ENCODE measurements at regions not wholly inside any gene's neighbourhood (a gene's known extent, or its start where the extent isn't known, plus 50 kb on each side); places are given as distances from the start of the nearest gene placed in this dataset.

DNA sequence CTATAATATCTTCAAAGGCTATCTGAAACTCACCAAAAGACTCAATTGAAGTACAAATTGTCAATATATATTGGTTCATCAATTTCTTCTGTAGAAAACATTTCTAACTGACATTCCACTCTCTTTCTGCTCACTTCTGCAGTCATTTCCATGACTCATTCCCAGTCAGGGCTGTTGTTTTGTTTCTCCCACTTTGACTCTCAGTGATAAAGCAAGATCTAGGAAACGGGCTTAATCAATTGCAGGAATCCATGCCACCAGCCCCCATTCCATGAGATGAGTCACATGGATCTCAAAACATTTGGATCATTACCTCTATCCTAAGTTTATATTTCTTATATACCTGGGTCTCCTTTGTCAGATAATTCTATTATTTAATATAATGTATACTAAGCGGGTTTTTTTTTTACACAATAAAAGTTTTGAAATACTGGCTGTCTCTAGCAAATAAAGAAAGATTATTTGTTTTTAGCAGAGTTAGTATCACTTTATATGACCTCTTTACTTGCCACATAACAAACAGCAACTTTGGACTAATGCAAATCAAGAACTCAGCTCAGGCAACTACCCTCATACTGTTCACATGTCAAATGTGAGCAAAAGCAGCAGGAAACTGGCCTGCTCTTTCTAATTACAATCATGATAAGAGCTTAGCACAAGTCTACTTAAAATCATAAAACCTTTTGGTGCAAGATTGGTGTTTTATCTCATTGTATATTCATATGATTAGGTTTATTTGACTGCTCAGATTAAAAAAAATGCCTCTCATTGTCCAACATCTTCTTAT is 251.1 kb upstream of the PIK3C3 start:
- no peak overlapping the region for H3K4me3 ChIP-seq (ENCODE audit: low read depth, low read length)
- no peak for DNase-seq (ENCODE audit: low read depth)
- TF ChIP-seq, protein P1, sequence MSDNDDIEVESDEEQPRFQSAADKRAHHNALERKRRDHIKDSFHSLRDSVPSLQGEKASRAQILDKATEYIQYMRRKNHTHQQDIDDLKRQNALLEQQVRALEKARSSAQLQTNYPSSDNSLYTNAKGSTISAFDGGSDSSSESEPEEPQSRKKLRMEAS (IDR thresholded peaks at IDR 0.05; ENCODE audit: low read depth, low read length), result no peak
- TF ChIP-seq, protein P2, sequence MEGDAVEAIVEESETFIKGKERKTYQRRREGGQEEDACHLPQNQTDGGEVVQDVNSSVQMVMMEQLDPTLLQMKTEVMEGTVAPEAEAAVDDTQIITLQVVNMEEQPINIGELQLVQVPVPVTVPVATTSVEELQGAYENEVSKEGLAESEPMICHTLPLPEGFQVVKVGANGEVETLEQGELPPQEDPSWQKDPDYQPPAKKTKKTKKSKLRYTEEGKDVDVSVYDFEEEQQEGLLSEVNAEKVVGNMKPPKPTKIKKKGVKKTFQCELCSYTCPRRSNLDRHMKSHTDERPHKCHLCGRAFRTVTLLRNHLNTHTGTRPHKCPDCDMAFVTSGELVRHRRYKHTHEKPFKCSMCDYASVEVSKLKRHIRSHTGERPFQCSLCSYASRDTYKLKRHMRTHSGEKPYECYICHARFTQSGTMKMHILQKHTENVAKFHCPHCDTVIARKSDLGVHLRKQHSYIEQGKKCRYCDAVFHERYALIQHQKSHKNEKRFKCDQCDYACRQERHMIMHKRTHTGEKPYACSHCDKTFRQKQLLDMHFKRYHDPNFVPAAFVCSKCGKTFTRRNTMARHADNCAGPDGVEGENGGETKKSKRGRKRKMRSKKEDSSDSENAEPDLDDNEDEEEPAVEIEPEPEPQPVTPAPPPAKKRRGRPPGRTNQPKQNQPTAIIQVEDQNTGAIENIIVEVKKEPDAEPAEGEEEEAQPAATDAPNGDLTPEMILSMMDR (IDR thresholded peaks at IDR 0.05; ENCODE audit: low read depth, low read length), result no peak
- TF ChIP-seq POLR2A (IDR thresholded peaks at IDR 0.05; ENCODE audit: extremely low read depth, insufficient read length), result no peak
- no peak for TF ChIP-seq MYC (IDR thresholded peaks at IDR 0.05; ENCODE audit: low read depth, low read length)

DNA sequence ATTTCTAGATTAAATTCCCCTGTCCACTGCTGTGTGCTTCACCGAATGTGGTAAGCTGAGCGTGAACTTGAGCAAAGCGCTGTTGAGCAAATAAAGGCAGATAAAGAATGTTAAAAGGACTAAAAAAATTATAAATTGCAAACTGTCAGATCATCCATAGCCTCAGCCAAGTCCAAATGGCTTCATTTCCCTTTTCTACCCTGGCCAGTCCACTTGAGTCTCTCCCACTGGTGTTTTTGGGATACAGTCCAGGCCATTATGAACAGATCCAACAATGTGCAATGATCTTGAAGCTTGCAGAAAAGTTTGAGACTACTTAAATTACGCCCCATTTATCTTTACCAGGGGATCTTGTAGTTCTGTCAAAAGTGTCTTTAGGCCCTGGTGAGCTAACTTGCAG is 254.6 kb upstream of the PIK3C3 start:
- no peak for DNase-seq (ENCODE audit: low read depth)
- no peak for TF ChIP-seq POLR2A (IDR thresholded peaks at IDR 0.05; ENCODE audit: extremely low read depth, insufficient read length)
- TF ChIP-seq, protein P1 (IDR thresholded peaks at IDR 0.05; ENCODE audit: low read depth, low read length), result no peak
- TF ChIP-seq, protein P2 (IDR thresholded peaks at IDR 0.05; ENCODE audit: low read depth, low read length), result no peak
- no peak for TF ChIP-seq MYC (IDR thresholded peaks at IDR 0.05; ENCODE audit: low read depth, low read length)
- no peak overlapping the region for H3K4me3 ChIP-seq (ENCODE audit: low read depth, low read length)

DNA sequence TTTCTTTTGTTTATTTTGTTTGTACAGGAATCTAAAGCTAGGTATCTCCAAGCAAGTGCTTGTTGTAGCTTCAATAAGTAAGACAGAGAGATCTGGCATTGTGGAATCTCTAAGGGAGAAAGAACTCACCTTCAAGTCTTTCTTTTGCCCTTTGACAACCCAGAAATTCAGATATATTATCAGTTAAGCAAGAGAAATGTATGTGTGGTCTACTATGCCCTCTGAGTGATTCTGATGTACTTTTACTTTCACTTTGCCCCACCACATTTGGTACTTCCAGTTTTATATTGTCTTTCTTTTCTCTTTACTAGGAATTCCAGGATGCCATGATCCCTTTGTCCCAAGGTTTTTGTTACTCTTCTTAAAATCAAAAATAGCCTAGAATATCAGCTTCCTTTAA is 259.6 kb upstream of the PIK3C3 start:
- no peak for DNase-seq (ENCODE audit: low read depth)
- TF ChIP-seq, protein P2 (IDR thresholded peaks at IDR 0.05; ENCODE audit: low read depth, low read length), result no peak
- TF ChIP-seq, protein P1 (IDR thresholded peaks at IDR 0.05; ENCODE audit: low read depth, low read length), result no peak
- no peak for TF ChIP-seq MYC (IDR thresholded peaks at IDR 0.05; ENCODE audit: low read depth, low read length)
- TF ChIP-seq POLR2A (IDR thresholded peaks at IDR 0.05; ENCODE audit: extremely low read depth, insufficient read length), result no peak
- no peak overlapping the region for H3K4me3 ChIP-seq (ENCODE audit: low read depth, low read length)

DNA sequence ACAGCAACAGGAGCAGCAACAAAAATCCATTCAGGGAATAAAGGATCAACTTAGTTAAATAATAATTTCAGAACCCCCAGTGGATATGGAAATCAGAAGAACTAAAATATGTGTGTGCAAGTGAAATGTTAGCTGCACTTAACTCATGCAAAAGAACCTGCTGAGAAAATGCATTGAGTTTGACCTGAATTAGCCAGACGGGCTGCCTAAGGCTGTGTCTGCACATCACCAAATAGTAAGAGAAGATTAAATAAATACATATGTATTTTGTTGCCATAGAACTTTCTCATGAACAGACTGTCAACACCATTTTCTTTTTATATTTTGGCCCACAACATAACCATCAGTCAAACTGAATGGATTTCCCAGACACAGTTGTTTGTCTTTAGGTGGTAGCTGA is 262.0 kb upstream of the PIK3C3 start:
- no peak for DNase-seq (ENCODE audit: low read depth)
- TF ChIP-seq, protein P2 (IDR thresholded peaks at IDR 0.05; ENCODE audit: low read depth, low read length), result no peak
- TF ChIP-seq MYC (IDR thresholded peaks at IDR 0.05; ENCODE audit: low read depth, low read length), result no peak
- TF ChIP-seq, protein P1 (IDR thresholded peaks at IDR 0.05; ENCODE audit: low read depth, low read length), result no peak
- no peak for TF ChIP-seq POLR2A (IDR thresholded peaks at IDR 0.05; ENCODE audit: extremely low read depth, insufficient read length)
- H3K4me3 ChIP-seq (ENCODE audit: low read depth, low read length), result no peak overlapping the region

DNA sequence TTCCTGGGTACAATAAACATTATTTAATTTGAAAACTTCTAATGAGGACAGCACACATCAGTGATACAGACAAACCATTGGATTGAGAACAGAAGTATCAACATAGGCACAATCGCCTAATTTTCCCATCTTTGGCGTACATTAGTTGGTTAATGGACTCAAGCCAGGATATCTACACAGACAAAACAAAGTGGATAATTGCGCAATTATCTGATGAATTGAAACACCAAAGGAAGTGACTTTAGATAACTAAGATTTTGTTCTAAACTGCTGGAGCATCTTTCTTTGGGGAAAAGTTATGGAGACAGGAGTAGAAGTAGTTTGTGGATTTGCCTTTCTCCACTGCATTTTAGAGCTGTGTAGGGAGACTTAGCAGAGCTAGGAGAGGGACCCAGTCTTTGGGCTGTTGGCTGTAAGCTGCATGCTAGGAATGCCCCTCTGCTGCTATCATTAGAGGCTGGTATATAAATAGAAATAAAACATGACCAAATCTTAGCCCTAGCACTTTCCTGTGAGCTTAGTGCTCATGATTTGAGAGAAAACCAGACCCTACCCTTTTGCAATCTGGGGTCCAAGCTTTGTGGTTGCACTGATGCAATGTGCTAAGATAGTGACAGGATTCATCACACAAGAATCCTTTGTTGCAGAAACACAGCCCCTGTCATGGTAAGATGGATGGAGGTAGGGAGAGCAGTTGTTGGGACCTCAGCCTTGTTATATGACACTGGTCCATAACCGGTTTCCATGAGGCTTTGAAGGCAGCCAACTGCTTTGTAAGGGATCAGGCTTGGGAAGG is 264.5 kb upstream of the PIK3C3 start:
- TF ChIP-seq MYC (IDR thresholded peaks at IDR 0.05; ENCODE audit: low read depth, low read length) (no peak), POLR2A (IDR thresholded peaks at IDR 0.05; ENCODE audit: extremely low read depth, insufficient read length) (no peak)
- TF ChIP-seq, protein P2 (IDR thresholded peaks at IDR 0.05; ENCODE audit: low read depth, low read length), result no peak
- TF ChIP-seq, protein P1 (IDR thresholded peaks at IDR 0.05; ENCODE audit: low read depth, low read length), result no peak
- DNase-seq (ENCODE audit: low read depth), result no peak
- H3K4me3 ChIP-seq (ENCODE audit: low read depth, low read length), result no peak overlapping the region
